HepG2 (cell line): ENCODE measurements at regions not wholly inside any gene's neighbourhood (a gene's known extent, or its start where the extent isn't known, plus 50 kb on each side); places are given as distances from the start of the nearest gene placed in this dataset.

Experiments
- ATAC-seq: fragments of 200-7000 bp; cut with Tn5 transposase; 3 replicates; pipeline ENCODE4 v1.9.1; 2020; ENCODE audit warnings: mild to moderate bottlenecking, moderate library complexity
- BruUV-seq: library from RNA; stranded (reverse); fragments of 400-500 nt; replicated peaks from 2 replicates; lab custom pipeline; 2021; lab: Mats Ljungman, UMichigan
- CTCF ChIA-PET: fragments of 300-600 bp; formaldehyde crosslinking; extraction: SDS; loops from one replicate; lab custom pipeline; 2021; ENCODE audit warnings: low total read pairs, inconsistent platforms, low intra/inter-chr PET ratio; lab: Yijun Ruan, JAX
- POLR2A ChIA-PET: fragments of 350-600 bp; sonication (Branson Sonifier 250); formaldehyde crosslinking; loops from one replicate; lab custom pipeline; 2020; ENCODE audit warnings: antibody characterized with exemption, inconsistent platforms; lab: Yijun Ruan, JAX
- DNase-seq: peaks from one replicate; pipeline ENCODE4 v3.0.0-alpha.2; 2015; ENCODE audit warnings: low spot score
- FAIRE-seq: peaks from 3 replicates; lab custom pipeline; 2011; peaks lifted over from hg19 to GRCh38; lab: Jason Lieb, UNC
- H2AFZ ChIP-seq: one replicate; pipeline ENCODE4 v1.6.1; 2011; ENCODE audit warnings: low read length, inconsistent platforms
- H3K27ac ChIP-seq: fragments of 300-600 bp; 3 replicates; pipeline ENCODE4 v1.8.0; 2011; ENCODE audit warnings: mixed run types, mild to moderate bottlenecking, mixed read lengths, low read length, inconsistent platforms; ENCODE audit not compliant: insufficient read depth; ENCODE audit errors: extremely low read length
- H3K27me3 ChIP-seq, 2 experiments: fragments of 200-600 bp in 1 of 2; 2 replicates in 1 of 2; 3 replicates in 1 of 2; pipeline versions ENCODE4 v1.6.0 to v1.8.0; 2011; ENCODE audit warnings: low read length in 2 of 2, mild to moderate bottlenecking in 2 of 2, moderate library complexity in 2 of 2, inconsistent platforms in 1 of 2; ENCODE audit not compliant: insufficient read depth in 2 of 2, control insufficient read depth in 1 of 2
- H3K36me3 ChIP-seq, 2 experiments: fragments of 200-600 bp in 1 of 2; replicated peaks in 1 of 2; 2 replicates in 1 of 2; 3 replicates in 1 of 2; pipeline versions ENCODE4 v1.5.1 to v1.8.0; 2011; ENCODE audit warnings: low read length in 2 of 2, inconsistent platforms in 1 of 2; ENCODE audit not compliant: insufficient read depth in 2 of 2, control insufficient read depth in 1 of 2
- H3K4me1 ChIP-seq: 2 replicates; pipeline ENCODE4 v1.5.1; 2012; ENCODE audit warnings: low read length, inconsistent platforms; ENCODE audit not compliant: insufficient read depth
- H3K4me2 ChIP-seq: 2 replicates; pipeline ENCODE4 v1.6.0; 2011; ENCODE audit warnings: low read depth, low read length, inconsistent platforms
- H3K4me3 ChIP-seq, 3 experiments: fragments of 200-600 bp in 1 of 3; sonication (generic), shearing (Covaris generic) in 1 of 3; replicated peaks in 1 of 3; 2 replicates each; pipeline ENCODE4 v1.5.1; 2011 to 2016; ENCODE audit warnings: low read length in 3 of 3, inconsistent platforms in 2 of 3, low read depth in 2 of 3, mild to moderate bottlenecking in 2 of 3, control low read depth in 1 of 3, mixed read lengths in 1 of 3; ENCODE audit not compliant: insufficient read depth in 1 of 3
- H3K79me2 ChIP-seq: one replicate; pipeline ENCODE4 v1.6.1; 2011; ENCODE audit warnings: low read length, inconsistent platforms; ENCODE audit not compliant: insufficient read depth
- H3K9ac ChIP-seq: 2 replicates; pipeline ENCODE4 v1.6.0; 2011; ENCODE audit warnings: mild to moderate bottlenecking, low read depth, low read length, inconsistent platforms; ENCODE audit not compliant: insufficient read depth
- H3K9me3 ChIP-seq: 2 replicates; pipeline ENCODE4 v1.5.1; 2012; ENCODE audit warnings: mild to moderate bottlenecking, low read length
- H4K20me1 ChIP-seq: 2 replicates; pipeline ENCODE4 v1.6.0; 2011; ENCODE audit warnings: inconsistent platforms, mild to moderate bottlenecking, low read length, moderate library complexity; ENCODE audit not compliant: insufficient read depth
- CEBPB ChIP-seq: IDR thresholded peaks from 2 replicates; pipeline ENCODE4 v1.6.1; 2011; ENCODE audit warnings: low read depth, low read length, improper control_type of control experiment, borderline replicate concordance
- MLLT10 ChIP-seq: sonication (generic); formaldehyde crosslinking; IDR thresholded peaks from 2 replicates; pipeline ENCODE4 v1.4.0; 2020; ENCODE audit warnings: missing genetic modification reagents
- POGZ ChIP-seq: sonication (generic); formaldehyde crosslinking; IDR thresholded peaks from 2 replicates; pipeline ENCODE4 v1.4.0; 2020; ENCODE audit warnings: mild to moderate bottlenecking, missing genetic modification reagents
- PTBP1 ChIP-seq: fragments of 200-400 bp; formaldehyde crosslinking; IDR thresholded peaks from 2 replicates; pipeline ENCODE4 v1.6.1; 2018; ENCODE audit warnings: low read length, low read depth; ENCODE audit not compliant: poor library complexity, severe bottlenecking
- RNF2 ChIP-seq: fragments of 450-650 bp; conservative IDR thresholded peaks from 2 replicates; pipeline ENCODE4 v1.6.1; 2016; ENCODE audit warnings: low read depth
- SOX5 ChIP-seq: IDR thresholded peaks from 2 replicates; pipeline ENCODE4 v1.6.1; 2016; ENCODE audit warnings: borderline replicate concordance
- ZNF749 ChIP-seq: sonication (generic); formaldehyde crosslinking; IDR thresholded peaks from 2 replicates; pipeline ENCODE4 v1.8.0; 2022; ENCODE audit warnings: mild to moderate bottlenecking, missing genetic modification reagents, moderate library complexity, borderline replicate concordance
- WGBS: methylation state at CpG from one replicate; pipeline ENCODE4 v1.1.6; 2017; ENCODE audit warnings: low lambda C conversion rate; 5-methylcytosine and 5-hydroxymethylcytosine counted together
- in situ Hi-C: cut with HindIII; loops from 2 replicates; pipeline ENCODE4 v1.10.0; 2017; ENCODE audit warnings: low pct_unique_long_range_greater_than_20kb; ENCODE audit not compliant: extremely low pct_ligation_motif_present
- intact Hi-C: fragments of 100-400 bp; cut with micrococcal nuclease; formaldehyde crosslinking; loops from one replicate; pipeline ENCODE4 v1.10.0; 2022; ENCODE audit not compliant: unreplicated experiment
- TF ChIP-seq, protein P1 (sequence below): IDR thresholded peaks from 2 replicates; pipeline ENCODE4 v1.6.1; 2012; ENCODE audit warnings: inconsistent platforms
- TF ChIP-seq, protein P2 (sequence below): IDR thresholded peaks from 2 replicates; pipeline ENCODE4 v1.6.1; 2016; ENCODE audit warnings: missing biosample characterization, missing genetic modification reagents, low read depth

DNA sequence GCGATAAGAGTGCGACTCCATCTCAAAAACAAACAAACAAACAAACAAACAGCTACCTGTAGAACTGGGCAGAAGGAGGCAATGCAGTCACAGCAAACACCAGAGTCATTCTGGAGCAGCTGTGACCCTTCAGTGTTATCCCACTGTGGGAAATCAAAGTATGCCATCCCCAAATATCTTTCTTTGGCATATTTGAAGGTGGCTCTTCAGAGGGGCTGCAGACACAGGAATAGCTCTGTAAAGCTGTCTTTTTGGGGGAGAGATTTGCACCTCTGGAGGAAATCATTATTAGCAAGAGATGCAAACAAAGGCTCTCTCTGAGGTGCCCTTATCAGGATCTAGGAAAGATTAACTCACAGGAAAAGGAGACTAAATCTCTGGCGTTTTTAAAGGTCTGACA lies 98.5 kb upstream of the XPO1 start:
- Histone ChIP-seq H3K4me2 (no peak overlapping the region), H3K9ac (no peak overlapping the region), H3K79me2 (no peaks in the 10 kb centered on the region), H3K36me3 (no peaks in the 10 kb centered on the region), H4K20me1 (no peaks in the 10 kb centered on the region), H3K4me3 (no peak overlapping the region), H2AFZ (no peak overlapping the region), H3K27ac (no peak overlapping the region), H3K9me3 (no peaks in the 10 kb centered on the region), H3K4me1 (peaks cover 9% of the 10 kb centered on the region; the same call in 1 of the 2 replicates), H3K27me3 (no peaks in the 10 kb centered on the region)
- DNase-seq (no peak), ATAC-seq (no peak), FAIRE-seq (no peak)
- 44% methylated on average over 3 of the region's 3 CpGs for WGBS
- intact Hi-C loops (no loop called here), in situ Hi-C loops (no loop called here)
- BruUV-seq: no TSS peak
- ChIA-PET CTCF (no interaction called here), POLR2A (no interaction called here)
- TF ChIP-seq CEBPB: no peak
- no peak for TF ChIP-seq SOX5 (CRISPR knock-in tag)
- no peak for TF ChIP-seq MLLT10 (CRISPR knock-in tag)
- no peak for TF ChIP-seq PTBP1

DNA sequence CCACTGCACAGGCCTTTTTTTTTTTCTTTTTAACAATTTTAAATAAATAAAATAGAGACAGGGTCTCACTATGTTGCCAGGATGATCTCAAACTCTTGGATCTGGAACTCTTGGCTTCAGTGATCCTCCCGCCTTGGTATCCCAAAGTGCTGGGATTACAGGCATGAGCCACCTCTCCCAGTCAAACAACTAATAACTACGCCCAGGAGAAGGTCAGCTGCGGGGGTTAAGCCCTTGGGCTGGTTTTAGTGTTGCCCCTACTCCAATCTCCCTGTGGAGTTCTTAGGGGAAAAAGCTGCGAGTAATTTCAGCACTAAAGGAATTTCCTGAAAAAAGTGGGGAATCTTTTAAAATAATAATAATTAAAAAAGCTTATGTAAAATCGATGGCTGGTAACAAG lies 96.4 kb upstream of the XPO1 start:
- H4K20me1 ChIP-seq: no peaks in the 10 kb centered on the region
- no peaks in the 10 kb centered on the region for H3K9me3 ChIP-seq
- BruUV-seq: no TSS peak
- H3K27me3 ChIP-seq: no peaks in the 10 kb centered on the region
- H3K36me3 ChIP-seq: no peaks in the 10 kb centered on the region
- no peak for ATAC-seq
- CTCF ChIA-PET: no interaction called here
- 67% methylated on average over 5 of the region's 5 CpGs for WGBS
- H3K27ac ChIP-seq: no peak overlapping the region
- intact Hi-C loops (loop anchor here (5.0 kb wide), 1 partner anchor 97 kb away; the partner anchor contains the start of gene XPO1), in situ Hi-C loops (no loop called here)
- no peak overlapping the region for H2AFZ ChIP-seq
- H3K4me3 ChIP-seq: no peak overlapping the region
- H3K4me2 ChIP-seq: no peak overlapping the region
- POLR2A ChIA-PET: no interaction called here
- no peak for DNase-seq
- no peak overlapping the region for H3K9ac ChIP-seq
- no peak for FAIRE-seq
- H3K79me2 ChIP-seq: no peaks in the 10 kb centered on the region
- H3K4me1 ChIP-seq: peaks cover 27% of the 10 kb centered on the region
- TF ChIP-seq PTBP1 (no peak), RNF2 (no peak), ZNF749 (CRISPR knock-in tag) (no peak), POGZ (CRISPR knock-in tag) (no peak)
- TF ChIP-seq, protein P1, sequence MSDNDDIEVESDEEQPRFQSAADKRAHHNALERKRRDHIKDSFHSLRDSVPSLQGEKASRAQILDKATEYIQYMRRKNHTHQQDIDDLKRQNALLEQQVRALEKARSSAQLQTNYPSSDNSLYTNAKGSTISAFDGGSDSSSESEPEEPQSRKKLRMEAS: no peak
- TF ChIP-seq, protein P2, sequence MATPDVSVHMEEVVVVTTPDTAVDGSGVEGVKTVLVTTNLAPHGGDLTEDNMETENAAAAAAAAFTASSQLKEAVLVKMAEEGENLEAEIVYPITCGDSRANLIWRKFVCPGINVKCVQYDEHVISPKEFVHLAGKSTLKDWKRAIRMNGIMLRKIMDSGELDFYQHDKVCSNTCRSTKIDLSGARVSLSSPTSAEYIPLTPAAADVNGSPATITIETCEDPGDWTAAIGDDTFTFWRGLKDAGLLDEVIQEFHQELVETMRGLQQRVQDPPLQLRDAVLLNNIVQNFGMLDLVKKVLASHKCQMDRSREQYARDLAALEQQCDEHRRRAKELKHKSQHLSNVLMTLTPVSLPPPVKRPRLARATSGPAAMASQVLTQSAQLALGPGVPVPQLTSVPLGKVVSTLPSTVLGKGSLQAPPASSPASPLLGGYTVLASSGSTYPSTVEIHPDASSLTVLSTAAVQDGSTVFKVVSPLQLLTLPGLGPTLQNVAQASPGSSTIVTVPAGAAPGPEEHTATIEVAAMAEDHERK: no peak
